Neural cell (in vitro differentiated cells): ENCODE measurements at regions not wholly inside any gene's neighbourhood (a gene's known extent, or its start where the extent isn't known, plus 50 kb on each side); places are given as distances from the start of the nearest gene placed in this dataset.

Source experiments
- H2AFZ ChIP-seq: fragments of 200-600, 300-800 bp; sonication (generic), shearing (Covaris generic); 2 replicates; pipeline ENCODE4 v1.6.0; 2014; ENCODE audit warnings: low read depth, mild to moderate bottlenecking, antibody characterized with exemption, low read length, moderate library complexity
- H3F3A ChIP-seq: fragments of 200-600 bp; shearing (Covaris generic); 2 replicates; pipeline ENCODE4 v1.6.1; 2016; ENCODE audit warnings: mild to moderate bottlenecking, moderate library complexity, mixed read lengths, antibody characterized with exemption, low read length; ENCODE audit not compliant: insufficient read depth, poor library complexity, severe bottlenecking
- H3K27ac ChIP-seq: fragments of 200-600, 300-800 bp; sonication (generic), shearing (Covaris generic); 2 replicates; pipeline ENCODE4 v1.5.1; 2014; ENCODE audit warnings: mild to moderate bottlenecking, low read length, moderate library complexity
- H3K27me3 ChIP-seq: fragments of 300-800, 200-600 bp; sonication (generic), shearing (Covaris generic); 2 replicates; pipeline ENCODE4 v1.6.0; 2014; ENCODE audit warnings: mild to moderate bottlenecking, low read depth, low read length, moderate library complexity; ENCODE audit not compliant: insufficient read depth
- H3K36me3 ChIP-seq: fragments of 300-800, 200-600 bp; sonication (generic), shearing (Covaris generic); 2 replicates; pipeline ENCODE4 v1.5.1; 2014; ENCODE audit warnings: mild to moderate bottlenecking, antibody characterized with exemption, low read length, moderate library complexity; ENCODE audit not compliant: insufficient read depth
- H3K4me2 ChIP-seq: fragments of 300-800, 200-600 bp; sonication (generic), shearing (Covaris generic); 2 replicates; pipeline ENCODE4 v1.6.0; 2014; ENCODE audit warnings: mild to moderate bottlenecking, low read length
- H3K4me3 ChIP-seq: fragments of 300-800, 200-600 bp; sonication (generic), shearing (Covaris generic); 2 replicates; pipeline ENCODE4 v1.5.1; 2014; ENCODE audit warnings: mild to moderate bottlenecking, low read length, moderate library complexity
- H3K79me2 ChIP-seq: fragments of 200-600 bp; shearing (Covaris generic); replicated peaks from 2 replicates; pipeline ENCODE4 v1.6.0; 2014; ENCODE audit warnings: mild to moderate bottlenecking, low read length, moderate library complexity; ENCODE audit not compliant: insufficient read depth
- H3K9ac ChIP-seq: fragments of 300-800, 200-600 bp; sonication (generic), shearing (Covaris generic); 2 replicates; pipeline ENCODE4 v1.6.1; 2016; ENCODE audit warnings: mild to moderate bottlenecking, low read length, mixed read lengths
- H3K9me2 ChIP-seq: fragments of 200-600 bp; shearing (Covaris generic); 2 replicates; pipeline ENCODE4 v1.6.1; 2016; ENCODE audit warnings: mild to moderate bottlenecking, low read length, mixed read lengths; ENCODE audit not compliant: insufficient read depth
- H3K9me3 ChIP-seq: fragments of 200-600, 300-800 bp; sonication (generic), shearing (Covaris generic); 2 replicates; pipeline ENCODE4 v1.6.1; 2016; ENCODE audit warnings: mild to moderate bottlenecking, mixed run types, low read length, moderate library complexity, mixed read lengths
- H4K20me1 ChIP-seq: fragments of 200-600 bp; shearing (Covaris generic); 2 replicates; pipeline ENCODE4 v1.6.1; 2016; ENCODE audit warnings: mild to moderate bottlenecking, mixed run types; ENCODE audit not compliant: insufficient read depth
- CTCF ChIP-seq: fragments of 450-650 bp; IDR thresholded peaks from 2 replicates; pipeline ENCODE4 v1.5.1; 2014; ENCODE audit warnings: antibody characterized with exemption, mild to moderate bottlenecking, moderate library complexity; ENCODE audit not compliant: poor library complexity, severe bottlenecking
- EP300 ChIP-seq: fragments of 450-650 bp; conservative IDR thresholded peaks from 2 replicates; pipeline ENCODE4 v1.6.1; 2014; ENCODE audit warnings: antibody characterized with exemption, mild to moderate bottlenecking, moderate library complexity; ENCODE audit not compliant: poor library complexity, severe bottlenecking
- EZH2 ChIP-seq: fragments of 200-600, 300-800 bp; shearing (Covaris generic), sonication (generic); IDR thresholded peaks from 2 replicates; pipeline ENCODE4 v1.6.1; 2014; ENCODE audit warnings: antibody characterized with exemption, low read length, borderline replicate concordance, mild to moderate bottlenecking; ENCODE audit not compliant: insufficient read depth, poor library complexity, severe bottlenecking
- MXI1 ChIP-seq: fragments of 450-650 bp; conservative IDR thresholded peaks from 2 replicates; pipeline ENCODE4 v1.6.1; 2014; ENCODE audit warnings: antibody characterized with exemption, mild to moderate bottlenecking; ENCODE audit not compliant: poor library complexity, severe bottlenecking
- POLR2AphosphoS5 ChIP-seq: IDR thresholded peaks from 2 replicates; pipeline ENCODE4 v1.6.1; 2012
- RAD21 ChIP-seq: fragments of 450-650 bp; conservative IDR thresholded peaks from 2 replicates; pipeline ENCODE4 v1.6.1; 2014; ENCODE audit warnings: antibody characterized with exemption, mild to moderate bottlenecking, moderate library complexity
- REST ChIP-seq: IDR thresholded peaks from 2 replicates; pipeline ENCODE4 v1.6.1; 2012; ENCODE audit warnings: borderline replicate concordance
- SMC3 ChIP-seq: fragments of 450-650 bp; conservative IDR thresholded peaks from 2 replicates; pipeline ENCODE4 v1.6.1; 2014; ENCODE audit warnings: antibody characterized with exemption, mild to moderate bottlenecking, moderate library complexity; ENCODE audit not compliant: poor library complexity
- TAF1 ChIP-seq: IDR thresholded peaks from 2 replicates; pipeline ENCODE4 v1.6.1; 2012; ENCODE audit warnings: low read depth

- Histone ChIP-seq H3K9me3 (no peaks in the 10 kb centered on the region), H3K27me3 (no peaks in the 10 kb centered on the region), H3K79me2 (no peaks in the 10 kb centered on the region), H3K4me2 (no peak overlapping the region), H3K27ac (no peak overlapping the region), H4K20me1 (no peaks in the 10 kb centered on the region), H3K36me3 (no peaks in the 10 kb centered on the region), H3K9me2 (no peaks in the 10 kb centered on the region), H3K4me3 (no peak overlapping the region), H3F3A (no peaks in the 10 kb centered on the region), H2AFZ (no peak overlapping the region), H3K9ac (no peak overlapping the region)
- no peak for TF ChIP-seq CTCF
- TF ChIP-seq MXI1, result no peak
- no peak for TF ChIP-seq RAD21
- no peak for TF ChIP-seq TAF1
- no peak for TF ChIP-seq SMC3
Observed at GRCh38 chr16:7953360-7953759, 620.7 kb downstream of the RBFOX1 start.

- H4K20me1 ChIP-seq, result no peaks in the 10 kb centered on the region
- H3K79me2 ChIP-seq, result no peaks in the 10 kb centered on the region
- no peaks in the 10 kb centered on the region for H3K9me2 ChIP-seq
- H3K9me3 ChIP-seq, result no peaks in the 10 kb centered on the region
- no peak overlapping the region for H3K4me3 ChIP-seq
- H3F3A ChIP-seq, result no peaks in the 10 kb centered on the region
- H3K4me2 ChIP-seq, result no peak overlapping the region
- TF ChIP-seq SMC3 (no peak), EZH2 (no peak), POLR2AphosphoS5 (no peak)
- no peaks in the 10 kb centered on the region for H3K27me3 ChIP-seq
- H3K36me3 ChIP-seq, result no peaks in the 10 kb centered on the region
- H2AFZ ChIP-seq, result no peak overlapping the region
- no peak overlapping the region for H3K27ac ChIP-seq
- no peak overlapping the region for H3K9ac ChIP-seq
Observed at GRCh38 chr16:7946142-7946541, 613.5 kb downstream of the RBFOX1 start.

GRCh38 chr16:7938175-7938574, 605.5 kb downstream of the RBFOX1 start:
- no peak for TF ChIP-seq SMC3
- TF ChIP-seq RAD21, result no peak
- no peak for TF ChIP-seq CTCF
- peak; percentile 3 for TF ChIP-seq MXI1
- TF ChIP-seq REST, result no peak
- peak; percentile 66 for TF ChIP-seq EP300
- no peak for TF ChIP-seq EZH2
- TF ChIP-seq POLR2AphosphoS5, result peak; percentile 34
- no peak for TF ChIP-seq TAF1
- Histone ChIP-seq H3K79me2 (no peaks in the 10 kb centered on the region), H3K9me3 (no peaks in the 10 kb centered on the region), H3K27me3 (no peaks in the 10 kb centered on the region), H3K36me3 (no peaks in the 10 kb centered on the region), H3K9ac (no peak overlapping the region), H4K20me1 (no peaks in the 10 kb centered on the region), H3K9me2 (no peaks in the 10 kb centered on the region), H3K4me2 (peak overlapping the region; percentile 34), H3K27ac (no peak overlapping the region), H3K4me3 (peak overlapping the region; percentile 36), H3F3A (no peaks in the 10 kb centered on the region), H2AFZ (no peak overlapping the region)
